ENCODE measurements at regions not wholly inside any gene's neighbourhood (a gene's known extent, or its start where the extent isn't known, plus 50 kb on each side); places are given as distances from the start of the nearest gene placed in this dataset.

- no peaks in the 10 kb centered on the region for H3K9me3 Mint-ChIP-seq (ENCODE audit: unreplicated experiment)
- H3K4me3 ChIP-seq (ENCODE audit: low read depth, low read length) = no peak overlapping the region
- ChIA-PET POLR2A (no interaction called here), CTCF (no interaction called here)
- H3K4me1 Mint-ChIP-seq (ENCODE audit: low read depth, unreplicated experiment) = no peaks in the 10 kb centered on the region
- intact Hi-C loops (cut with micrococcal nuclease; ENCODE audit: unreplicated experiment) = no loop called here
- no TSS peak for BruUV-seq (replicated peaks)
- H3K27me3 Mint-ChIP-seq (ENCODE audit: insufficient read depth, unreplicated experiment) = no peaks in the 10 kb centered on the region
- H3K27me3 ChIP-seq (replicated peaks; ENCODE audit: control insufficient read depth, insufficient read depth, low read length) = no peaks in the 10 kb centered on the region
- DNase-seq = no peak
- no peaks in the 10 kb centered on the region for H3K9me3 ChIP-seq
- H3K36me3 ChIP-seq (ENCODE audit: control insufficient read depth, insufficient read depth, low read length) = no peaks in the 10 kb centered on the region
- H3K27ac Mint-ChIP-seq (ENCODE audit: unreplicated experiment) = no peak overlapping the region
- H3K4me1 ChIP-seq = no peaks in the 10 kb centered on the region
- TF ChIP-seq, protein P1, sequence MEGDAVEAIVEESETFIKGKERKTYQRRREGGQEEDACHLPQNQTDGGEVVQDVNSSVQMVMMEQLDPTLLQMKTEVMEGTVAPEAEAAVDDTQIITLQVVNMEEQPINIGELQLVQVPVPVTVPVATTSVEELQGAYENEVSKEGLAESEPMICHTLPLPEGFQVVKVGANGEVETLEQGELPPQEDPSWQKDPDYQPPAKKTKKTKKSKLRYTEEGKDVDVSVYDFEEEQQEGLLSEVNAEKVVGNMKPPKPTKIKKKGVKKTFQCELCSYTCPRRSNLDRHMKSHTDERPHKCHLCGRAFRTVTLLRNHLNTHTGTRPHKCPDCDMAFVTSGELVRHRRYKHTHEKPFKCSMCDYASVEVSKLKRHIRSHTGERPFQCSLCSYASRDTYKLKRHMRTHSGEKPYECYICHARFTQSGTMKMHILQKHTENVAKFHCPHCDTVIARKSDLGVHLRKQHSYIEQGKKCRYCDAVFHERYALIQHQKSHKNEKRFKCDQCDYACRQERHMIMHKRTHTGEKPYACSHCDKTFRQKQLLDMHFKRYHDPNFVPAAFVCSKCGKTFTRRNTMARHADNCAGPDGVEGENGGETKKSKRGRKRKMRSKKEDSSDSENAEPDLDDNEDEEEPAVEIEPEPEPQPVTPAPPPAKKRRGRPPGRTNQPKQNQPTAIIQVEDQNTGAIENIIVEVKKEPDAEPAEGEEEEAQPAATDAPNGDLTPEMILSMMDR (IDR thresholded peaks at IDR 0.05; ENCODE audit: insufficient read depth in 1 of 2, low read depth in 1 of 2, low read length in 1 of 2, severe bottlenecking in 1 of 2, unreplicated experiment in 1 of 2) = no peak
- H3K4me3 Mint-ChIP-seq (ENCODE audit: unreplicated experiment) = no peak overlapping the region
- H3K36me3 Mint-ChIP-seq (ENCODE audit: insufficient read depth, unreplicated experiment) = no peaks in the 10 kb centered on the region
Observed at GRCh38 chr10:76721891-76722505, 915.6 kb downstream of the KCNMA1 start.

DNA sequence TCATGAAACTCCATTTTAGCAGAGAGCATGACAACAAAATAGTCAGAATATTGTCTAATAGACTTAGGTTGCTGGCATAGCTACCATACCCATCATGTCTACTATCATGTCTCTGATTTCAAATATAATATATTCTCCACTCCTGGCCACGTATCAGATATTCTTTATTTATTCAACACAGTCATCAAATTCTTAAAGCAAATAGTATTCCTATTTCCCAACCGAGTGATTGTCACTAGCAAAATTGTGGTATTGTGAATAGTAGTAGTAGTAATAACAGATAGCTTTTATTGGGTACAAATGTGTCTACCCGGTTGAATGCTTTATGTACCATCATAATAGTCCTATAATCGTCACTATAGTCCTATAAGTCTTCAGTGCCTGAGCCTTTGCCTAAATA, 918.6 kb downstream of the KCNMA1 start:
- POLR2A ChIA-PET = no interaction called here
- no TSS peak for BruUV-seq (replicated peaks)
- TF ChIP-seq, protein P1 (IDR thresholded peaks at IDR 0.05; ENCODE audit: insufficient read depth in 1 of 2, low read depth in 1 of 2, low read length in 1 of 2, severe bottlenecking in 1 of 2, unreplicated experiment in 1 of 2) = no peak
- Histone ChIP-seq H3K4me1 (peaks cover 10% of the 10 kb centered on the region; the same call in 1 of the 2 replicates), H3K4me3 (ENCODE audit: low read depth, low read length) (no peak overlapping the region), H3K27me3 (replicated peaks; ENCODE audit: control insufficient read depth, insufficient read depth, low read length) (no peaks in the 10 kb centered on the region), H3K36me3 (ENCODE audit: control insufficient read depth, insufficient read depth, low read length) (no peaks in the 10 kb centered on the region), H3K9me3 (peaks cover 4% of the 10 kb centered on the region; the same call in 1 of the 2 replicates)
- Mint-ChIP-seq H3K36me3 (ENCODE audit: insufficient read depth, unreplicated experiment) (no peaks in the 10 kb centered on the region), H3K9me3 (ENCODE audit: unreplicated experiment) (peaks cover 10% of the 10 kb centered on the region), H3K27ac (ENCODE audit: unreplicated experiment) (no peak overlapping the region), H3K4me3 (ENCODE audit: unreplicated experiment) (no peak overlapping the region), H3K4me1 (ENCODE audit: low read depth, unreplicated experiment) (peaks cover 7% of the 10 kb centered on the region), H3K27me3 (ENCODE audit: insufficient read depth, unreplicated experiment) (no peaks in the 10 kb centered on the region)
- intact Hi-C loops (cut with micrococcal nuclease; ENCODE audit: unreplicated experiment) = no loop called here
- DNase-seq = no peak
- CTCF ChIA-PET = no interaction called here

DNA sequence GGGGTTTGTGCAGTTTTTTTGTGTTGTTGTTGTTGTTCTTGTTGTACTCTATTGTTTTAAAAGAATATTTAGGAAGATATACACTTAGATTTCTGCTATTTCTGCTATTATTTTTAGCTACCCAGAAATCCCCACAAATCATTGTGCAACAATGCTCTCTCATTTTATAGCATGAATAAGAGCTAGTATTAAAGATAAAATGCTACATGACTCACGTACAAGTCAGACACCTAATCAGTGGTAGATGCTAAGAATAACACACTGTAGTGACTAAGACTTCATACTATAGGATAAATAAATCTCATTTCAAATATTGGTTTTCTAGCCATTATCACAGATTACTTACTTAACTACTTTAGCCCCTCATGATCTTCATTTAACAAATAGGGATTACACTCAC, 920.5 kb downstream of the KCNMA1 start:
- Histone ChIP-seq H3K36me3 (ENCODE audit: control insufficient read depth, insufficient read depth, low read length) (no peaks in the 10 kb centered on the region), H3K9me3 (peaks cover 6% of the 10 kb centered on the region), H3K27me3 (replicated peaks; ENCODE audit: control insufficient read depth, insufficient read depth, low read length) (no peaks in the 10 kb centered on the region), H3K4me3 (ENCODE audit: low read depth, low read length) (no peak overlapping the region), H3K4me1 (peaks cover 10% of the 10 kb centered on the region; the same call in 1 of the 2 replicates)
- H3K4me1 Mint-ChIP-seq (ENCODE audit: low read depth, unreplicated experiment) = peaks cover 7% of the 10 kb centered on the region
- DNase-seq = no peak
- intact Hi-C loops (cut with micrococcal nuclease; ENCODE audit: unreplicated experiment) = no loop called here
- ChIA-PET CTCF (no interaction called here), POLR2A (no interaction called here)
- H3K9me3 Mint-ChIP-seq (ENCODE audit: unreplicated experiment) = peaks cover 16% of the 10 kb centered on the region
- TF ChIP-seq, protein P1 (IDR thresholded peaks at IDR 0.05; ENCODE audit: insufficient read depth in 1 of 2, low read depth in 1 of 2, low read length in 1 of 2, severe bottlenecking in 1 of 2, unreplicated experiment in 1 of 2) = no peak
- H3K36me3 Mint-ChIP-seq (ENCODE audit: insufficient read depth, unreplicated experiment) = no peaks in the 10 kb centered on the region
- H3K4me3 Mint-ChIP-seq (ENCODE audit: unreplicated experiment) = no peak overlapping the region
- H3K27me3 Mint-ChIP-seq (ENCODE audit: insufficient read depth, unreplicated experiment) = no peaks in the 10 kb centered on the region
- no peak overlapping the region for H3K27ac Mint-ChIP-seq (ENCODE audit: unreplicated experiment)
- no TSS peak for BruUV-seq (replicated peaks)

Data from Caco-2 (cell line).